Left colon (tissue), 2 donors: ENCODE measurements at regions not wholly inside any gene's neighbourhood (a gene's known extent, or its start where the extent isn't known, plus 50 kb on each side); places are given as distances from the start of the nearest gene placed in this dataset.

Source experiments
- ATAC-seq: fragments of 200-7000 bp; cut with Tn5 transposase; one replicate; pipeline ENCODE4 v1.9.1; 2020; ENCODE audit warnings: mild to moderate bottlenecking, moderate library complexity
- DNase-seq, 2 donors: peaks; one replicate each; pipeline ENCODE4 v3.0.0-alpha.2; 2020
- intact Hi-C, 2 donors: fragments of 100-400 bp; cut with DNase I in 1 of 2; cut with micrococcal nuclease in 1 of 2; formaldehyde crosslinking; loops; one replicate each; pipeline versions ENCODE4 v1.11.2 to v1.14.0; 2022; cut with DNase I, micrococcal nuclease
- donor health status: DM: no; HTN: no; CAD: no.
- donor health status: DM: yes; HTN: yes; CAD: no.

GRCh38 chr19:31913103-31913661, 432.2 kb upstream of the ZNF507 start:
- ATAC-seq, result no peak
- DNase-seq, result no peak
- intact Hi-C loops, result no loop called here

- no peak for DNase-seq
- intact Hi-C loops, result no loop called here
- ATAC-seq, result no peak
Observed at GRCh38 chr19:31930401-31930800, 415.0 kb upstream of the ZNF507 start.

GRCh38 chr19:31937983-31938382, 407.4 kb upstream of the ZNF507 start:
- no peak for DNase-seq
- no peak for ATAC-seq
- intact Hi-C loops, result no loop called here

DNA sequence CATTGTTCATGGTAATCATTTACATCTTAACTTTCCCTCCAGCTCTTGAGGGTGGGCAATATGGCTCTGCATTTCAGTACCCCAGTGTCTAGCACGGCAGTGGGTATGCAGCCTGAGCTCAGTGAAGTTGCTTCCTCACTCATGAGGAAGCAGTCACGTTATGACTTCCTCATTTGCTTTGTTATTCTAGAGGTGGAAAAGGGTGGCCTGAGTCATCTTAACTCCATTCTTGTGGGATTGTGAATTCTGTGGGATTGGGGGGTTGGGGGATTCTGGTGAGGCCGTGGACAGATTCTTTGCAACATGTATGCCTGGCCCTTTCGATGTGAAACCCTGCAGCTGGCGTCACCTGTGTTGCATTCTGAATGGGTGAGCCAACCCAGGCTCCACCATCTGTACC, 406.7 kb upstream of the ZNF507 start:
- ATAC-seq (no peak), DNase-seq (no peak)
- intact Hi-C loops, result no loop called here

- no peak for ATAC-seq
- intact Hi-C loops, result no loop called here
- DNase-seq, result no peak
Observed at GRCh38 chr19:31940396-31940795, 405.0 kb upstream of the ZNF507 start.

DNA sequence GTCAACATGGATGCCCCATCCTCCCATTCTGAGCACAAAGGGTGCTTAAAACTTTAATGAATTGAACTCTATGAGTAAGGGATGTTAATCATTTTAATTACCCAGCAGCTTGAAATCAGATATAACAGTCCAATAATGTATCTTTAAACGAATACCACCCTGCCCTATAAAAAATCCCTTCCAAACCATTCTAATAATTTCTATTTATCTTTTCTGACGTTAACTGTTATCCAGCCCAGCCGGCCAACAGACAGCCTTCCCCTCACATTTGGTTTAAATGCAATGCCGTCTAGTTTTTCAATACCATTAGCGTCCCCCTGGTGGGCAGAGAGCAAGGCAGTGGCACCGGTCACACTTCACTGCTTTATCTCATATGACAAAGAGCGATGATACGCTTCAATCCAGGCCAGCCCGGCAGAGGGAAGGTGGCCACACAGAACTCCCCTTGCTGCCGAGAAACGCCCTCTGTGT, 402.2 kb upstream of the ZNF507 start:
- no peak for ATAC-seq
- intact Hi-C loops, result no loop called here
- DNase-seq, result no peak

DNA sequence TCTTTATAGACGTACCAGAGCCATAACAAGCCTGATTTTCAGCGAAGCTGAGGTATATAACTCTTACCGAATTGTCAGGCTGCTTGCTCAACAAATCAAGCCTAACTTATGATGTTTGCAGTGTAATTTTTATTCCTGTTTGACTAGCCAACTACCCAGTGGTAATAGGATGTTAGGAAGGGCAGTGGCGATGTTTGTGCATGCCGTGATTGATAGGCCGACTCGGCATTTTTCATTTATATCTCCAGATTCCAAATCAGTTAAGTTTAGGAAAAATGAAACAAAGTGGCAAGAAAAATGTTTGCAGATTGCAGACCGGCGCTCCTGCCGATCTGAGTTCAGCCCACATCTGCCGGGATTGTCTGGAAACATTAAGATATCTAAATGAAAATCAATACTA, 401.6 kb upstream of the ZNF507 start:
- intact Hi-C loops, result no loop called here
- ATAC-seq, result no peak
- no peak for DNase-seq

- DNase-seq (no peak), ATAC-seq (no peak)
- intact Hi-C loops, result no loop called here
Observed at GRCh38 chr19:31944326-31944725, 401.1 kb upstream of the ZNF507 start.

DNA sequence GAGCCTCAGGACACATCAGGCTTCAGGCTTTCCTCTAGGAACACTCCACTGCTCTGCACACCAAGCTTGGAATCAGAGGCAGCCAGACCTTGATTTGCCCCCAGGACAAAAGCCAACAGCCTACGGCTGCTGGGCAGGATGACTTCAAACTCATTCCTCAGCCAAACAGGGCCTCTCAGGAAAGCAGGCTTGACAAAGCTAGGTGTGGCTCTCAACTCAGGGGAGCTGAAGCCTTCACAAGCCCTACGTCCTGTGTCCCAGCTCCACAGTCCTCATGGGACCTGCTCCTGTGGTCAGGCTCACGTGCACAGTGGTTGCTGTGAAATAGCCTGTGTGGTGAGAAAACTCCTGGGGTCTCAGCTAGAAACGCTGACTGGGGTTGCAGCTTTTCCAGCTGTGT, 398.9 kb upstream of the ZNF507 start:
- intact Hi-C loops, result no loop called here
- DNase-seq, result no peak

GRCh38 chr19:31947436-31948115, 397.8 kb upstream of the ZNF507 start:
- DNase-seq, result no peak
- intact Hi-C loops, result no loop called here
- ATAC-seq, result no peak

More for the DNA sequence above, 398.9 kb upstream of the ZNF507 start:
- no peak for ATAC-seq

- DNase-seq, result no peak
- ATAC-seq, result no peak
- intact Hi-C loops, result no loop called here
Observed at GRCh38 chr19:31952693-31953092, 392.7 kb upstream of the ZNF507 start.

- intact Hi-C loops, result no loop called here
- DNase-seq (no peak), ATAC-seq (no peak)
Observed at GRCh38 chr19:31955061-31955460, 390.3 kb upstream of the ZNF507 start.

GRCh38 chr19:31955884-31956283, 389.5 kb upstream of the ZNF507 start:
- intact Hi-C loops, result no loop called here
- DNase-seq (no peak), ATAC-seq (no peak)

DNA sequence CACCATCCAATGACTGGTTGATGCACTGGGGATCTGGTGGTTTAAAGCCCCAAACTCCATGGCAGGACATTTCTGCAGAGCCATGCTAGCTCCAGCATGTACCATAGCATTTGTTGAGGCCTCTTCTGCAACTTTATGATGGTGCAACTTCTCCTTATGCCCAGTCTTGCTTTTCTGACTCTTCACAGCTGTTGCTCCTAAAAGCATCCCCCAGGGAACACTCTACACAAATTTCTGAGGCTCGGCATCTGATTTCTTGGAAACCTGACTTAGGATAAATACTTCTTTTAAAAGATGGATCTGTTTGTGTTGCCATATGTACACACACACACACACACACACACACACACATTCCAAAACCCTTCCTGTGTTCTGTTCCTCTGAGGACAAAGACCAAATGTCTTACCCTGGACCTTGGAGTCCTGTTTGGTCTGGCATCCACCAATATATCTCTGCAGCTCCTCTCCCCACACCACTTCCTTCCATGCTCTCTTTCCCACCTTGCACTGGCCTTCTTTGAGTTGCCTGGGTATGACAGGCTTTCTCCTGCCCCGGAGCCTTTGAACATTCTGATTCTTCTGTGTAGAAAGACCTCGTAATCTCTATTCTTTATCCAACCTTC, 388.5 kb upstream of the ZNF507 start:
- DNase-seq, result no peak
- no peak for ATAC-seq
- intact Hi-C loops, result no loop called here

GRCh38 chr19:31957711-31958110, 387.7 kb upstream of the ZNF507 start:
- no peak for ATAC-seq
- intact Hi-C loops, result no loop called here

GRCh38 chr19:31959527-31960018, 385.8 kb upstream of the ZNF507 start:
- no peak for DNase-seq
- intact Hi-C loops, result no loop called here
- no peak for ATAC-seq

More at GRCh38 chr19:31957711-31958110, 387.7 kb upstream of the ZNF507 start:
- no peak for DNase-seq

DNA sequence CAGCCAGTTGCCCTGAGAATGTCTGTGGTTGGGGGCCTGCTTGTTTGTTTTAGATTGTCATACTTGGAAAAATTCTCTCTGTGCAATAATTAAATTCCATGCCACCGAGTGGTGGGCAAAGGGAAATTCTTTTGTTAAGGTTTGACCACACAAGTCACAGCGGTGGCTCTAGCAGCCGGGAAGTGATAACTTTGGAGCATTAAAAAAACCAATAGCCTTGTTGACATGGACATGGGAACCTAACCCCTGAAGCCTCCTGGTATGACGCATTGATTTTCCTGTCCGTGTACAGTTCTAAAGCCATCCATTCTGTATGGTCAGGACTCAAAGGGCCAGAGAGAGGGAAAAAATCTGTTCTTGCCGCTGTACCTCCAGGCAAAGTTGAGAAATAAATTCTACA, 384.9 kb upstream of the ZNF507 start:
- ATAC-seq (no peak), DNase-seq (no peak)
- intact Hi-C loops, result no loop called here

GRCh38 chr19:31961191-31961590, 384.2 kb upstream of the ZNF507 start:
- intact Hi-C loops, result no loop called here
- ATAC-seq (no peak), DNase-seq (no peak)

DNA sequence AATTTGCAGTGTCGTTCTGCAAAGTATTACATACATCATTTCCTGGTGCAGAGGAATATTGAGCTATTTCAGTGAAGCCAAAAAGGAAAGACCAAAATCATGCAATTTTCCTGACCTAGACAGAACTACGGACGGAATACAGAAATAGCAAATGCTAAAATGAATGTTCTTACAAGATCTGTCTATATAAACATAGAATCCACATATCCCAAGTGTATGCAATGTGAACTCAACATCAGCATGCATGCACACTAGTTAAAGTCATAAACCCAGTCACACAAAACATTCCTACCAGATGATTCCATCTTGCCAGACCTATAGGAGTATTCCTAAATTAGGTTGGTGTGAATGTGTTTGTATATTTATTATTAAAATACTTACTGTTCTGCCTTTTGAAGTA, 383.7 kb upstream of the ZNF507 start:
- no peak for DNase-seq
- intact Hi-C loops, result no loop called here
- ATAC-seq, result no peak

- intact Hi-C loops, result no loop called here
- DNase-seq (no peak), ATAC-seq (no peak)
Observed at GRCh38 chr19:31962561-31962996, 382.8 kb upstream of the ZNF507 start.
